GM18861 (cell line): ENCODE measurements at regions not wholly inside any gene's neighbourhood (a gene's known extent, or its start where the extent isn't known, plus 50 kb on each side); places are given as distances from the start of the nearest gene placed in this dataset.

Experiments
- ATAC-seq: cut with Tn5 transposase; IDR thresholded peaks from one replicate; pipeline ENCODE4 v1.9.1; 2021; ENCODE audit not compliant: unreplicated experiment

- no peak for ATAC-seq
Observed at GRCh38 chr9:107542411-107543157, 53.0 kb upstream of the KLF4 start.

GRCh38 chr9:107541523-107541922 is 52.0 kb upstream of the KLF4 start:
- no peak for ATAC-seq

GRCh38 chr9:107540164-107540561 is 50.6 kb upstream of the KLF4 start:
- ATAC-seq = no peak

- no peak for ATAC-seq
Observed at GRCh38 chr9:107539427-107540163, 50.0 kb upstream of the KLF4 start.
